BLaER1 treated with 17β-estradiol and CSF1 and Interleukin-3, amounts not matched to agents 10 nM and 100 nM (cell line): ENCODE measurements at regions not wholly inside any gene's neighbourhood (a gene's known extent, or its start where the extent isn't known, plus 50 kb on each side); places are given as distances from the start of the nearest gene placed in this dataset.

Experiments
- H3K27ac ChIP-seq, 11 experiments: shearing (Covaris generic); formaldehyde crosslinking; 2 replicates each; pipeline ENCODE4 v1.8.1; 2022
- H3K27me3 ChIP-seq, 11 experiments: shearing (Covaris generic); formaldehyde crosslinking; 2 replicates each; pipeline ENCODE4 v1.8.1; 2022
- H3K36me3 ChIP-seq, 11 experiments: shearing (Covaris generic); formaldehyde crosslinking; 2 replicates each; pipeline ENCODE4 v1.8.1; 2022
- H3K4me1 ChIP-seq, 10 experiments: shearing (Covaris generic); formaldehyde crosslinking; 2 replicates each; pipeline ENCODE4 v1.8.1; 2022
- H3K4me2 ChIP-seq, 11 experiments: shearing (Covaris generic); formaldehyde crosslinking; 2 replicates each; pipeline ENCODE4 v1.8.1; 2022
- H3K4me3 ChIP-seq, 10 experiments: shearing (Covaris generic); formaldehyde crosslinking; 2 replicates each; pipeline ENCODE4 v1.8.1; 2022
- H3K9ac ChIP-seq, 11 experiments: shearing (Covaris generic); formaldehyde crosslinking; 2 replicates each; pipeline ENCODE4 v1.8.1; 2022
- H3K9me3 ChIP-seq, 11 experiments: shearing (Covaris generic); formaldehyde crosslinking; replicated peaks in 1 of 11; 2 replicates each; pipeline ENCODE4 v1.8.1; 2022
- H4K20me1 ChIP-seq, 11 experiments: shearing (Covaris generic); formaldehyde crosslinking; 2 replicates each; pipeline ENCODE4 v1.8.1; 2022
- Cebpa-rat ChIP-seq, 11 experiments: shearing (Covaris generic); IDR thresholded peaks; 2 replicates each; pipeline ENCODE4 v1.8.1; 2022

DNA sequence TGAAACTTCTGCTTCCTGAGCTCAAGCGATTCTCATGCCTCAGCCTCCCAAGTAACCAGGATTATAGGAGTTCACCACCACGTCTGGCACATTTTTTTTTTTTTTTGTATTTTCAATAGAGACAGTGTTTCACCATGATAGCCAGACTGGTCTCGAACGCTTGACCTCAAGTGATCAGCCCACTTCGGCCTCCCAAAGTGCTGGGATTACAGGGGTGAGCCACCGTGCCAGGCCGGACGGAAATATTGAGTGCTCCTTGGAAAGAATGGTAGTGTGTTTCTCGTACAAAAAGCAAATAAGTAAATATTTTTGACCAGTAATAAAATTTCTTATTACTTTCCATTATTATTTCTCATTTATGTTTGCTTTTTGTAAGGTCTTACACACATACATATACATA is 1307.9 kb upstream of the CDH6 start:
- Histone ChIP-seq H3K9me3 (no peaks in the 10 kb centered on the region), H3K4me1 (no peaks in the 10 kb centered on the region)

DNA sequence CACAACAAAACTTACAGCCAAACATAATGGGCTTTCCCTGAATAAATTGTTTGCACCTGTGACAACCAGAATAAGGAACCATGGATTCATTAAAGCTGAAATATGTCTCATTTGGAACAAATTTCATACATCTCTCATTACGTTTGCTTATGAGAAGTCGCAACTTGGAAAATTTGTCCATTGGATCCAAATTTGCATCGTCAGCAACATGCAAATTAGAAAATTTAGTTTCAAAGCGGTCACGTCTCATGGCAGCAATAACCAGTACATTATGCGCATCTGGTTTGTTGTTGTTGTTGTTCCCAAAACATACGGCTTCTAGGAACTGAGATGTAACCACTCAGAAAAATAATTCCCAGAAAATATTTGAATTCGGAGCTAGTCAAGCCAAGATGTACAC is 1311.5 kb upstream of the CDH6 start:
- no peaks in the 10 kb centered on the region for H3K27me3 ChIP-seq
- no peaks in the 10 kb centered on the region for H3K9me3 ChIP-seq
- no peak for TF ChIP-seq Cebpa-rat (IDR thresholded peaks at IDR 0.05)
- no peaks in the 10 kb centered on the region for H4K20me1 ChIP-seq
- no peaks in the 10 kb centered on the region for H3K4me1 ChIP-seq
- no peak overlapping the region for H3K4me2 ChIP-seq
- H3K36me3 ChIP-seq: no peaks in the 10 kb centered on the region
- no peak overlapping the region for H3K27ac ChIP-seq
- no peak overlapping the region for H3K4me3 ChIP-seq
- H3K9ac ChIP-seq: no peak overlapping the region

More for the DNA sequence above, 1307.9 kb upstream of the CDH6 start:
- Histone ChIP-seq H3K27ac (no peak overlapping the region), H4K20me1 (no peaks in the 10 kb centered on the region), H3K27me3 (no peaks in the 10 kb centered on the region), H3K4me3 (no peak overlapping the region), H3K9ac (no peak overlapping the region), H3K4me2 (no peak overlapping the region), H3K36me3 (no peaks in the 10 kb centered on the region)
- no peak for TF ChIP-seq Cebpa-rat (IDR thresholded peaks at IDR 0.05)

DNA sequence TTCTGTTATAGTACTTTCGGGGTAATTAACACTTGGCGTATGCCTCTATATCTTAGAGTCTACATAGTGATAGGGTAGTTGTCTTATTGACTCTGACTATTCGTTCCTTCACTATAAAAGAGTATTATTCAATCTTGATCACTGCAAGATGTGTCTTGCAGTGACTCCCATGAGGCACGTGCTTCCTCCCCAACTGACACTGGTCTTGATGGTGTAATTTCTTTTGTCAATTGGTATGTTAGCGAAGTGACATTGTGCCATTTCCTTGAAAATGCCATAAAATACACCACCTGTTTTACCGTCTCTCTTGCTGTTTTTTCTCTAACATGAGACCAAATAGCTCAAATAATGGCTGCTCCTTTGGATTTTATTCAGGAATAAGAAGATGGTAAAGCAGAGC is 1314.1 kb upstream of the CDH6 start:
- Histone ChIP-seq H3K9ac (no peak overlapping the region), H3K36me3 (no peaks in the 10 kb centered on the region), H3K9me3 (no peaks in the 10 kb centered on the region), H3K4me1 (no peaks in the 10 kb centered on the region), H3K27me3 (no peaks in the 10 kb centered on the region), H3K4me2 (no peak overlapping the region), H3K27ac (no peak overlapping the region), H3K4me3 (no peak overlapping the region), H4K20me1 (no peaks in the 10 kb centered on the region)
- TF ChIP-seq Cebpa-rat (IDR thresholded peaks at IDR 0.05): no peak

DNA sequence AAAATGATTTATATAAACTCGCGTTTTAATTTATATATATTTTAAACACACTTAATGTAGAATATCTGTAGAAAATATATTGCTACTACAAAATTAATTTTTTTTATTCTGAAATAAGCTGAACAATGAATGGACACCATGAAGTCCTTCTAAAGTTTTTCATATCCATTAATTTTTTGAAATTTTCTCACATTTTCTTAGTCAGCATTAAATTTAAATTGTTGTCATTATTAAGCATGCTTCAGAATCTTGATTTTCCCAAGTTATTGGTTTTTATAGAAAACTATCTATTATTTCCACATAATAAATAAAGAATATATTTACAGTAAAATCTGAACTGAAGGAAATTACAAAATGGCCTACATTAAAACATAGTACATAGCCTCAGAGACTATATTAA is 1314.9 kb upstream of the CDH6 start:
- Histone ChIP-seq H3K9me3 (no peaks in the 10 kb centered on the region), H3K9ac (no peak overlapping the region), H3K27ac (no peak overlapping the region), H3K36me3 (no peaks in the 10 kb centered on the region), H4K20me1 (no peaks in the 10 kb centered on the region), H3K4me3 (no peak overlapping the region), H3K4me1 (no peaks in the 10 kb centered on the region), H3K27me3 (no peaks in the 10 kb centered on the region), H3K4me2 (no peak overlapping the region)
- TF ChIP-seq Cebpa-rat (IDR thresholded peaks at IDR 0.05): no peak

DNA sequence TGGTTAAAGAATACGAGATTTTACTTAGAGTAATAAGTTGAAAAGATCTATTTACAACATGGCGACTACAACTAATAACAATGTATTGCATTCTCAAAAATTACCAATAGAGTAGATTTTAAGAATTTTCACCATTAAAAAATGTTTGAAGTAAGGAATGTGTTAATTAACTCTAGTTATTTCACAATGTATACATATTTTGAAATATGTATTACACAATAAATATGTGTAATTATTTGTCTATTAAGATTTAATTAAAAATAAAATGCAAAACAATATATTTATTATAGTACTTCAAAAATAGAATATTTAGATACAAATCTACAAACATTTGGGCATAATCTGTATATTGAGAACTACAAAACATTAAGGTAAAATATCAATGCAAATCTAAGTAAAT is 1326.3 kb upstream of the CDH6 start:
- Histone ChIP-seq H3K4me3 (no peak overlapping the region), H3K27ac (no peak overlapping the region), H3K27me3 (no peaks in the 10 kb centered on the region), H3K4me1 (no peaks in the 10 kb centered on the region), H3K9me3 (no peaks in the 10 kb centered on the region), H3K9ac (no peak overlapping the region), H3K36me3 (no peaks in the 10 kb centered on the region), H4K20me1 (no peaks in the 10 kb centered on the region), H3K4me2 (no peak overlapping the region)
- no peak for TF ChIP-seq Cebpa-rat (IDR thresholded peaks at IDR 0.05)

DNA sequence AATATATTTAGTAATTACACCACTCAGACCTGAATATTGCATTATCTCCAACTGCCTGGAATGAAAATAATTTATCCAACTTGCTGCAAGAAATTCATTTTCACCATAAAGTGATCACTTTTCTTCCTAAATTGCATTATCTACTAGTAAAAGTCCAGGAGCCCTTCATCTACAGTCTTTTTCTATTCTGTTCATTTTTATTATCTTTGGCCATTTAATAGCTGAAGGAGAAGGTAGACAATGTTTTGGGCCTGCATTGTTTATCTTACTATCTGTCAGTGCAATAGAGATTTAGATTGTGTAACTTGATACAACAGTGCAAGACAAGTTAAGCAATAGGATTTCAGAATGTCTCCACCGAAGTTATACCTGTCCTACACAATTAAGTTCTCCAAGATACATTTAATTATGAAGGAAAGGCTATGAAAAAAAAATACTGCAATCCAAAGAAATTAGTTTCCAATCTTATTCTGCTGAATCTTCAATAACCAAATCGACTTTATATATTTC is 1339.7 kb upstream of the CDH6 start:
- Histone ChIP-seq H3K9me3 (no peaks in the 10 kb centered on the region), H3K27me3 (no peaks in the 10 kb centered on the region), H3K4me1 (no peaks in the 10 kb centered on the region), H3K4me2 (no peak overlapping the region), H3K27ac (no peak overlapping the region), H3K4me3 (no peak overlapping the region), H3K9ac (no peak overlapping the region), H3K36me3 (no peaks in the 10 kb centered on the region), H4K20me1 (no peaks in the 10 kb centered on the region)
- no peak for TF ChIP-seq Cebpa-rat (IDR thresholded peaks at IDR 0.05)

DNA sequence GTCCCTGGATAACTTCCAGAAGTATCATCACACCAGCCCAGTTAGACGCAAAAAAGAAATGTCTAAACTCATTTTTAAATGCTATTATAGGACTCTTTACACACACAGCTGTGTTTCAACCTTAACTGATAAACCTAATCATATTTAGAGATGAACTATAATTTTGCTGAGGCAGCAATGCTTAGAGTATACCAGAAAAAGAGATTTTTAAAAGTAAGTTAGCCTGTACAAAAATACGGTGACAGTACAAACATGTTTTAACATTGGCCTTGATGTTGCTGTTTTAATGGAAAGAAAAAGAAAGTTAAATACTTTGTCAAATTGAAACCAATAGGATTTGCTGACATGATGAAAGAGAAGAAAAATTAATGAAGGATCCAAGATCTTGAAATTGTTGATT is 1341.2 kb upstream of the CDH6 start:
- no peak overlapping the region for H3K4me3 ChIP-seq
- no peaks in the 10 kb centered on the region for H3K9me3 ChIP-seq
- H3K4me1 ChIP-seq: no peaks in the 10 kb centered on the region
- H3K36me3 ChIP-seq: no peaks in the 10 kb centered on the region
- TF ChIP-seq Cebpa-rat (IDR thresholded peaks at IDR 0.05): no peak
- no peak overlapping the region for H3K9ac ChIP-seq
- H3K27me3 ChIP-seq: no peaks in the 10 kb centered on the region
- H3K27ac ChIP-seq: no peak overlapping the region
- H3K4me2 ChIP-seq: no peak overlapping the region
- no peaks in the 10 kb centered on the region for H4K20me1 ChIP-seq

DNA sequence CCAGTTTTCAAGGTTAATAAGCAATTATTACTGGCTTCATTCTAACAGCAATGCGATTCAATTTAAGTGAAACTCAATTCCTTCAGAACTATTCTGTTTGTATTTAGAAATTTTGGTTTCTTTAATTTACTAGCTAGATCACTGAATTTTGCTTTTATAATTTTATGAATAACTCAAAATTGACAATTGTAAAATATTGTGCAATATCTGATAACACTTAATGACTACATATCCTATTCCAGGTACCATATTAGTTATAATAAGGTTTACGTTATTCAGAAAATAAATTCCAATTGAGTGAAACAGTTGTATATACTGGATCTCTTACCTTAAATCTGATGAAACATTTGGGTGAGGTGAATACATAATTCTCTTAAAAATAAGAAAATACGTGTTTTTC is 1348.3 kb upstream of the CDH6 start:
- Histone ChIP-seq H3K27ac (no peak overlapping the region), H3K9me3 (no peaks in the 10 kb centered on the region), H3K9ac (no peak overlapping the region), H3K4me1 (no peaks in the 10 kb centered on the region), H3K27me3 (no peaks in the 10 kb centered on the region), H3K4me3 (no peak overlapping the region), H4K20me1 (no peaks in the 10 kb centered on the region), H3K4me2 (no peak overlapping the region), H3K36me3 (no peaks in the 10 kb centered on the region)
- no peak for TF ChIP-seq Cebpa-rat (IDR thresholded peaks at IDR 0.05)

DNA sequence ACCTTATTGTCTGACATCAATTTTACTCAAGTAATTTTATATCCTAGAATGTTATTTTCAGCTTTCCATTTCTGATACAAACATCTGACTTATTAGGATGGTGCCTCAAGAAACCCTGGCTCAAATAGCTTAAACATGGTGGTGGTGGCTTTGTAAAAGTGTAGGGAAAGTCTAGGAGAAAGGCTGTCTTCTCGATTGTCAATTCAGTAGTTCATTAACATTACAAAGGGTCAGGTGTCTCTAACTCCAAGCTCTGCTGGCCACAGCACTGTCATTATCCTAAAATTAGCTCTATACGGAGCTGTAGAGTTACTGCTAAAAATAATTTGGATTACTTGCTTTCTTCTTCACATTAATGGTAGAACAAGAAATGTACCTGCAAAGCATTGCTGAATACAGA is 1360.1 kb upstream of the CDH6 start:
- Histone ChIP-seq H3K27ac (no peak overlapping the region), H3K4me2 (no peak overlapping the region), H3K4me3 (no peak overlapping the region), H3K4me1 (no peaks in the 10 kb centered on the region), H3K9me3 (no peaks in the 10 kb centered on the region), H4K20me1 (no peaks in the 10 kb centered on the region), H3K9ac (no peak overlapping the region), H3K36me3 (no peaks in the 10 kb centered on the region), H3K27me3 (no peaks in the 10 kb centered on the region)
- TF ChIP-seq Cebpa-rat (IDR thresholded peaks at IDR 0.05): no peak

DNA sequence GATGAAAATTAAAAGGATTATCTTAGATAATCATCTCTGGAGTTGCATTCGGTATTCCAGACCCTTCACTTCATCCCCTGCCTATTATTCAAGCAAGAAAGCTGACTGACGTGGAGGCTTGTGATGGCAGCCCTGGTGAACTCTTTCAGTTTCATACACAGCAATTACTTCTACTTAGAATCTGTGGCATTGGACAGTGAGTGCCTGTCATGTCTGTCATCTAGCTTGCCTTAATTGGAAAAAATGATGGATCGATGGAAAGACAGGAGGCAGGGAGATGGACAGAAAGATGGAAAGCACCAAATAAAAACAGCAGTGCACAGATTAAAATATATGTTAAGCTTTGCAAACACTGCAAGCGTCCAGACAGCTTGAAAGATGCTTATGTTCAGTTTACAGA is 1371.0 kb upstream of the CDH6 start:
- Histone ChIP-seq H3K36me3 (no peaks in the 10 kb centered on the region), H3K27ac (no peak overlapping the region), H3K4me3 (no peak overlapping the region), H3K4me2 (no peak overlapping the region), H3K4me1 (no peaks in the 10 kb centered on the region), H3K27me3 (no peaks in the 10 kb centered on the region), H3K9me3 (no peaks in the 10 kb centered on the region), H3K9ac (no peak overlapping the region), H4K20me1 (no peaks in the 10 kb centered on the region)
- no peak for TF ChIP-seq Cebpa-rat (IDR thresholded peaks at IDR 0.05)
